GM18867 (cell line): ENCODE measurements at regions not wholly inside any gene's neighbourhood (a gene's known extent, or its start where the extent isn't known, plus 50 kb on each side); places are given as distances from the start of the nearest gene placed in this dataset.
"Not testable (repeated sequence)": the region's sequence is repeated elsewhere in the genome, so short reads cannot be mapped to it uniquely, and the experiment has no call there.

Source experiments
- ATAC-seq: cut with Tn5 transposase; IDR thresholded peaks from one replicate; pipeline ENCODE4 v1.9.1; 2021; ENCODE audit warnings: mild to moderate bottlenecking, moderate library complexity; ENCODE audit not compliant: unreplicated experiment

GRCh38 chr11:122604621-122605020 is 50.9 kb upstream of the UBASH3B start:
- ATAC-seq: no peak

- no peak for ATAC-seq
Observed at GRCh38 chr11:122601141-122602125, 54.1 kb upstream of the UBASH3B start.

DNA sequence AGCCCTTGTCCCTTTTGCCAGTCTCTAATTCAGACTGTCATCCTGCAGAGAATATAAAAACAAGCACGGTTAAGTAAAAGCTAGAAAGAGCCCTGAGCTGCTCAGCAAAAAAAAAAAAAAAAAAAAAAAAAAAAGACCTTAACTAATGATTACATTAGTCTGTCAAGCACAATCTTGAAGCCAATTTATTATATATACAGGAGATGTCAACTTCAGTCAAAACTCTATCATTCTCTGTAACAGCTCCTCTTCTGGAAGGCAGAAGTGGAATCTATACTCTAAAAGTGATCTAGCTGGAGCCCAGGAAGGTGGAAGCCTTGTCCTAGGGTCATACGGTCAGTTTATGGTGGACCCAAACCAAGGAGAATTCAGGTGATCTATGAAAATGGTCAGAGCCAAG is 55.2 kb upstream of the UBASH3B start:
- no peak for ATAC-seq

- no peak for ATAC-seq
Observed at GRCh38 chr11:122599434-122599833, 56.1 kb upstream of the UBASH3B start.

DNA sequence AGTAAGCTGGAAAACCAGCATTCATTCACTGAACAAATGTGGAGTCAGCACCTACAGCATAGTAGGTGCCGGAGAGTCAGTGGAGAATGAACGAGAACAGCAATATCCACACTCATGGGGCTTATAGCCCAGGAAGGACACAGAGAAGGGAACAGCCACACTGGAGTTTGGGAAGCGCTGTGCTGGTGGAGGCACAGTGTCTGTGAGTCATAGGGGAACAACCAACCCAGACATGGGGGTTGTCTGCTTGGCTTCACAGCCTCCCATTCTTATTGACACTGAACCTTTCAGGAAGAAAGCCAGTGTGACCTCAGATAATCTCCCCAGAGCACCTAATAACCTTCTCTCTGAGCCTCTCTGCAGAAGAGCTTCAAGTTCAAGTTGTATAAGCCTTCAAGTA is 56.6 kb upstream of the UBASH3B start:
- ATAC-seq: no peak

GRCh38 chr11:122597511-122597910 is 58.0 kb upstream of the UBASH3B start:
- ATAC-seq: no peak

GRCh38 chr11:122594986-122595645 is 60.4 kb upstream of the UBASH3B start:
- ATAC-seq: no peak

- ATAC-seq: no peak
Observed at GRCh38 chr11:122593473-122594420, 61.8 kb upstream of the UBASH3B start.

DNA sequence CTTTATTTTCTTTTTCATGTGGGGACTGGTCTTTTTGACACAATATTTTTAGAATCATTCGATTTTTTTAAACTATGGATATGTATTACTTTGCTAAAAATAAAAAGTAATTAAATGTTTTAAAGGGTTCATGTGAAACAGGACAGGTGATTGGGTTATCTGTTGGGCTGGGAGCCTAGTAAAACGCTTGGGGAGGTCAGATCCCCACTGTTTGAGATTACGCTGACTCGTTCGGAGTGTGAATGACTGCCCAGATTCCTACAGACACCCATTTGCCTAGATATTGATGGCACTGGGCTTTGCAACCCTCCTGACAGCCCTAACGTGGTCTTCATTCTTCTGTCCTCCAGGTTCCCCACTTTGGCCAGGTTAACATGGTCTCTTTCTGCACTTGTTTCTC is 62.9 kb upstream of the UBASH3B start:
- no peak for ATAC-seq

DNA sequence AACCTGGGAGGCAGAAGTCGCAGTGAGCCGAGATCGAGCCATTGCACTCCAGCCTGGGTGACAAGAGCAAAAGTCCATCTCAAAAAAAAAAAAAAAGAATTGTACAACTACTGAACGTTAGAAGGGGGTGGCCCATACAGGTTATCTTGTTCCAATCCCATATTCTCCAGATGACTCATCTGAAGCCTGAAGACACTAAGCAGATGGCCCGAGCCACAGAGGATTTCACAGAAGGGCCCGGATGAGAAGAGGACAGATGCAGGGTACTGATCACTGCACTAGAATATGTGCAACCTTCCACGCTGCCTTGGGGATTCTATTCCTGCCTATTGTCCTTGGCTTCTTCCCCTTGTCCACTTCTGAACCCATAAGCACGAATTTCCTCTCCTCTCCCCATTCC is 70.9 kb upstream of the UBASH3B start:
- ATAC-seq: no peak

GRCh38 chr11:122580071-122580470 is 75.5 kb upstream of the UBASH3B start:
- ATAC-seq: not testable (repeated sequence)

DNA sequence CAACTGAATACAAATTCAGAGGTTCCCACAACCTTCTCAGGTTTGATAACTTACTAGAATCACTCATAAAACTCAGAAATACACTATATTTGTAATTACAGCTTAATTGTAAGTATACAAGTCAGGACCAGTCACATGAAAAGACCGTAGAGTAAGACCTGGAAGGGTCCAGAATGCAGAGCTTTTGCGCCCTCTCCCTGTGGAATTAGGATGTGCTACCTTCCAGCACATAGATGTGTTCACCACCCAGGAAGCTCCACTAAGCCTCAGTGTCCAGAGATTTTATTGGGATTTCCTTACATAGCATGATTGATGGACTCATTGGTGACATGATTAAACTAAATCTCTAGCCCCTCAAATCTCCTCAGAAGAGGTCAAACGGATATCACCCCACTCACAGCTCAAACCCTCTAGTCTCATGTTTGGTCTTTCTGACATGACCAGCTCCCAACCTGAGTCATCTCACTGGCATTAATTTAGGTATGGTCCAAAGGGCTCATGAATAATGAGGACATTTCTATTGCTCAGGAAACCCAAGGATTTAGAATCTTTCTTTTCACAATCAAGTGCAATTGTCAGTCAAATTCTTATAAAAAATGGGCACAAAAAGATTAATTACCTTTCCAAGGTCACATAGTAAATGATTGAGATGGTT is 77.2 kb upstream of the UBASH3B start:
- no peak for ATAC-seq

DNA sequence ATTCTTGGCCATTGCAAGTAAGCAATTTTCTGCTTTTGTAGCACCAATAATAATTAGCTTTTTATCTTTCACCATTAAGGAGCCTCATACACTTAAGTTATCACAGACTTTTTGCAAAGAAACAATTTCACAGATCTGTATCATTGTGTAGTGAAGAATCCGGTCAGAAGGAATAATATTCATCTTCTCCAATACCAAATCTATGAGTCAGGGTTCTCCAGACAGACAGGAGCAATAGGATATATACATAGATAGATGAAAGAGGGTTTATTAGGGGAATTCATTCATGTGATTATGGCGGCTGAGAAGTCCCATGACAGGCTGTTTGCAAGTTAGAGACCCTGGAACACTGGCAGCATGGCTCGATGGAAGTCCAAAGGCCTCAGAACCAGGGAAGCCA is 82.9 kb upstream of the UBASH3B start:
- ATAC-seq: no peak

DNA sequence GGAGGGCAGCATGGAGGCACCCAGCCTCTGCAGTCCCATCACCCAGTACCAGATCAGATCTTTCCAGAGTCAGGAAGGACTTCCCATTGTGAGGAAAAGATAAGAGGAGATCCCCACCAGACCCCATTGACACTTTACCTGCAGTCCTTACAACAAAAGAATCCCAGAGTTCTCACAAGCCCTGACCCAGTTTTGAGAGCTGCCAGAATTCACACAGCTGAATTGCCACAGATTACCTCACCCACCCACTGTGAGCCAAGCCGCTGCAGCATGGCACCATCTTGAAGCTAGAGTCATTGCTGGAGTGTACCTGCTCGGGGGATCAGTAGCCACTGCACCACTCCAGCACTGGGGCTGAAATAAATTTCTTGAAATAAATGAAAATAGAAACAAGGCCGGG is 91.8 kb upstream of the UBASH3B start:
- no peak for ATAC-seq

DNA sequence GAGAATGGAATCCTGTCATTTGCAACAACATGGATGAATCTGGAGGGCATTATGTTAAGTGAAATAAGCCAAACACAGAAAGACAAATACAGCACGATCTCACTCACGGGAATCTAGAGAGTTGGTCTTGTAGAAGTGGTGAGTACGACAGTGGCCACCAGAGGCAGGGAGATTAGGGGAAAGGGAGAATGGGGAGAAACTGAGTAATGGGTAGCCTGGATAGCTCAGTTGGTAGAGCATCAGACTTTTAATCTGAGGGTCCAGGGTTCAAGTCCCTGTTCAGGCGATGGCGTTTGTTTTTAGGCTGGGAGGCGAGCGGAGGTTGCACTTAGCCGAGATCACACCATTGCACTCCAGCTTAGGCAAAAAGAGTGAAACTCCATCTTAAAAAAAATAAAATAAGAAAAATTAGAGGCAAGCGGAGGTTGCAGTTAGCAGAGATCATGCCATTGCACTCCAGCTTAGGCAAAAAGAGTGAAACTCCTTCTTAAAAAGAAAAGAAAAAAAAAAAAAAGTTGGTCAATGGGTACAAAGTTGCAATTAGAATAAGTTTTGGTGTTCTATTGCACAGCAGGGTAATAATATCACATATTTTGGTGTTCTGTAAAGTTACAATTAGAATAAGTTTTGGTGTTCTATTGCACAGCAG is 95.7 kb upstream of the UBASH3B start:
- no peak for ATAC-seq

DNA sequence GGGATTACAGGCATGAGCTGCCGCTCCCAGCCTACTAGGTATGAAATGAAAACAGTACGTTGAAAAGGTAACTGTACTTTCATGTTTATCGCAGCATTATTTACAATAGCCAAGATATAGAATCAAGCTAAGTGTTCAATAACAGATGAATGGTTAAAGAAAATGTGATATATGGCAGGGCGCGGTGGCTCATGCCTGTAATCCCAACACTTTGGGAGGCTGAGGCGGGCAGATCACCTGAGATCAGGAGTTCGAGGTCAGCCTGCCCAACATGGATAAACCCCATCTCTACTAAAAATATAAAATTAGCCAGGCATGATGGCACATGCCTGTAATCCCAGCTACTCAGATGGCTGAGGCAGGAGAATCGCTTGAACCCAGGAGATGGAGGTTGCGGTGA is 96.3 kb upstream of the UBASH3B start:
- not testable (repeated sequence) for ATAC-seq

DNA sequence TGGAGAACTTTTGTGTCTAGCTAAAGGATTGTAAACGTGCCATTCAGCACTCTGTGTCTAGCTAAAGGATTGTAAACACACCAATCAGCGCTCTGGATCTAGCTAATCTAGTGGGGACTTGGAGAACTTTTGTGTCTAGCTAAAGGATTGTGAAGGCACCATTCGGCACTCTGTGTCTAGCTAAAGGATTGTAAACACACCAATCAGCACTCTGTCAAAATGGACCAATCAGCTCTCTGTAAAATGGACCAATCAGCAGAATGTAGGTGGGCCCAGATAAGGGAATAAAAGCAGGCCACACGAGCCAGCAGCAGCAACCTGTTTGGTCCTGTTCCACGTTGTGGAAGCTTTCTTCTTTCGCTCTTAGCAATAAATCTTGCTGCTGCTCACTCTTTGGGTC is 98.4 kb upstream of the UBASH3B start:
- not testable (repeated sequence) for ATAC-seq

DNA sequence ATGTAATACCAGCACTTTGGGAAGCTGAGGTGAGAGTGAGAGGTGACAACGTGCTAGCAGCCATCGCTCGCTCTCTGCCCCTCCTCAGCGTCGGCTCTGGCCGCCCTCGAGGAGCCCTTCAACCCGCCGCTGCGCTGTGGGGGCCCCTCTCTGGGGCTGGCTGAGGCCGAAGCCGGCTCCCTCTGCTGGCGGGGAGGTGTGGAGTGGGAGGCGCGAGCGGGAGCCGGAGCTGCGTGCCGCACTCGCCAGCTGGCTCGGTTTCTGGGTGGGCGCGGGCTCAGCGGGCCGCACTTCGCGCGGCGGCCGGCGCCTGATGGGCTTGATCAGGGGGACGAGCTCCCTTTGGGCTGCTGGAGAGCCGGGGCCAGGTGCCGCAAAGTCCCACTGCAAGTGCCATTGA is 98.9 kb upstream of the UBASH3B start:
- ATAC-seq: no peak

- no peak for ATAC-seq
Observed at GRCh38 chr11:122538060-122538459, 117.5 kb upstream of the UBASH3B start.

- ATAC-seq: no peak
Observed at GRCh38 chr11:122524898-122525297, 130.6 kb upstream of the UBASH3B start.
